Epidermal melanocyte (primary cell): ENCODE measurements at regions not wholly inside any gene's neighbourhood (a gene's known extent, or its start where the extent isn't known, plus 50 kb on each side); places are given as distances from the start of the nearest gene placed in this dataset.
"Not testable (repeated sequence)": the region's sequence is repeated elsewhere in the genome, so short reads cannot be mapped to it uniquely, and the experiment has no call there.

Experiments
- DNase-seq: peaks from one replicate; pipeline ENCODE4 v3.0.0; 2011; ENCODE audit warnings: low spot score; ENCODE audit not compliant: insufficient read length

DNA sequence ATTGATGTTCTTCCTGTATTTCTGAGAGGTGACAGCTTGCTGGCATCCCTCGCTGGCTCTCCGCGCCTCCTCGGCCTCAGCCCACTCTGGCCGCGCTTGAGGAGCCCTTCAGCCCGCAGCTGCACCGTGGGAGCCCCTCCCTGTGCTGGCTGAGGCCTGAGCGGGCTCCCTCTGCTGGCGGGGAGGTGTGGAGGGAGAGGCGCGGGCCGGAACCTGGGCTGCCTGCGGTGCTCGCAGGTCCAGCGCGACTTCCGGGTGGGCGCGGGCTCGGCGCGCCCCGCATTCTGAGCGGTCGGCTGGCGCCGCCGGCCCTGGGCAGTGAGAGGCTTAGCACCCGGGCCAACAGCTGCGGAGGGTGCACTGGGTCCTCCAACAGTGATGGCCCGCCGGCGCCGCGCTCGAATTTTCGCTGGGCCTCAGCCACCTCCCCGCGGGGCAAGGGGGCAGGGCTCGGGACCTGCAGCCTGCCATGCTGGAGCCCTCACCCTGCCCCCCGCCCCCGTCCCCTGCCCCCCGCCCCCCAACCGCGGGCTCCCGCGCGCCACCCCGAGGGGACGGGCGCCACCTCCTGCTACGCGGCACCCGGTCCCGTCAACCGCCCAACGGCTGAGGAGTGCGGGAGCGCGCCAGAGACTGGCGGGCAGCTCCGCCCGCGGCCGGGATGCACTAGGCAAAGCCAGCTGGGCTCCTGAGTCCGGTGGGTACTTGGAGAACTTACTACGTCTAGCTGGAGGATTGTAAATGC lies 1353.4 kb upstream of the CDH18 start:
- not testable (repeated sequence) for DNase-seq

DNA sequence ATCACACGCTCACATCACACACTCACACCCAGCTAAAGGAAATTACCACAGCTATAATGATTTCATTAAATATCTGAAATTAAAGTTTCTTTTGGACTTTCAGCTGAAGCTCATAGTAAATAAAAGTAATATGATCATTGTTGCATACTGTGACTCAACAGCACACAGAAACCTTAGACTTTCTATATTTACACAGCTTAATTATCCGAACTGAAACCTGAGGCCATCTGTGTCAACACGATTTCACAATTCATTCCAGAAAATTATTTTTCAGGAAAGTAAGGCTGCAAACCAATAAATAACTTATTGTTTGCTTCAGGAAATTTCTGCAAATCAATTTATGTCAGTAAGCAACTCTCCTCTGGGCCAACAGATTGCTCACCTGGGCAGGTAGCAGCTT lies 1352.2 kb upstream of the CDH18 start:
- not testable (repeated sequence) for DNase-seq

GRCh38 chr5:21336478-21336877 lies 1348.5 kb upstream of the CDH18 start:
- DNase-seq = not testable (repeated sequence)

DNA sequence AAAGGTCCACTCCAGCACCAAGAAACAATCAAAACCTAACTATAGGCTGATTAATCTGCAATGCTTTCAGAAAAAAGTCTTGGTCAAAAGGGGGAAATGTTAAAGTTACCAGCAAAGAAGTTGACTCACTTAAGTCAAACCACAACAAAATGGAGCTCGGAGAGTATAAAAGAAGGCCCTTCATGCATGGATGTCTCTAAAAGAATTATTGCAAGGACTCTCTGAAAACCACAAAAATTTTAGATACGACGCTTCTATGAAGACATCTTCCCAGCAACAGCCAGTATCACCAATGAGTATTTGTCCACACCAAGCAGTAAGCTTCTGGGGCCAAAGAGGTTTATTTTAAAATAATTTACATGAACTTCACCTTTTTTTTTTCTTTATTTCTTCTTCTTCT lies 1327.4 kb upstream of the CDH18 start:
- not testable (repeated sequence) for DNase-seq

DNA sequence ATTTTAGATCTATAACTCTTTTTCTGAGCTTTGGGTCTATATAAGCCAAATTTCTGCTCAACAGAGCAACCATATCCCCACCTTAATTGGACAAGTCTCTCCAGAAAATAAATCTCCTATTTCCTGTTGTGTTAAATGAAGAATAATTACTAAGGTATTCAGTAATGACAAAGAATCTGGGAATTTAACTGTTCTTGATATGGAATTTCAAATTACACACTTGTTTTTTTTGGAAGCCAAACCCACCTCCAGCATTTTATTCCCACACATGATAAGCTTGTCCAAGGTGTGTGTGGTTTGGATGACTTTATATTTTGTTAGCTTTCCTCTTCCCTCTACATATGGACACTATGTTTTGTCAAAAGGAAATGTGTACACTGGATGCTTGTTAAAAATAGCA lies 1313.2 kb upstream of the CDH18 start:
- not testable (repeated sequence) for DNase-seq

GRCh38 chr5:21274361-21274760 lies 1286.4 kb upstream of the CDH18 start:
- DNase-seq = not testable (repeated sequence)

DNA sequence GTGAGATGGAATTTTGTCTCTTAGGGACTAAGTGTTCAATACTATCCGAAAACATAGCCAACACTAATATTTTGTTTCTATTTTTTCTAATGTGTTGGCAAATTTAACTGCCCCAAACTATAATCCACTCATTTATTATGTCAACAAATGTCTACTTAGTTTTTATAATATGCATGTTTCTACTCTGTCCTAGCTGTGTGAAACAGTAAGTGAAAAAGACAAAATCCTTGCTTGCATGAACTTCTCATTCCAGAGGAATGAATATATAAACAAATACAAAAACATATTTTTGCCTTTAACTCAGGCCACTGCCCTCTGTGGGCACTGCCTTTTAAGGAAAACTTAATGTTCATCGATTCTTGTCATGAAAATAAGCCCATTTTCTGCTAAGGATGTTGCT lies 1275.4 kb upstream of the CDH18 start:
- no peak for DNase-seq

- no peak for DNase-seq
These were observed 1266.2 kb upstream of the CDH18 start for GRCh38 chr5:21254161-21254560.

DNA sequence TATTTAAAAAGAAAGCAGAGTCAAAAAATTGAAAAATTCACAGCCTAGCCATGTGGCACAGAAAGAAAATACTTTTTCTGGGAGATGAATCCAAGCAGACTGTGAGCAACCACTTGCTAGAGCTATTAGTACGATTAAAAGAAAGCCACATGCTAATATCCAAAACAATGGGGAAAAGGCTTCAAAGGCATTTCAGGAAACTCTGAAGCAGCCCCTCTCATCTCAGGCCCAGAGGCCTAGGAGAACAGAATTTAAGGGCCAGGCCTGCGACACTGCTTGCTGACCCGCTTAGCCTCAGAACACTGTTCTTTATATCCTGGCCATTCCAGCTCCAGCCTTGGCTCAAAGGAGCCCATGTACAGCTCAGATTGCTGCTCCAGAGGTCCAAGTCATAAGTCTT lies 1257.0 kb upstream of the CDH18 start:
- DNase-seq = no peak

- no peak for DNase-seq
These were observed 1250.8 kb upstream of the CDH18 start for GRCh38 chr5:21238786-21239185.

GRCh38 chr5:21237461-21237860 lies 1249.5 kb upstream of the CDH18 start:
- DNase-seq = no peak

- DNase-seq = no peak
These were observed 1249.0 kb upstream of the CDH18 start for GRCh38 chr5:21236971-21237427.

DNA sequence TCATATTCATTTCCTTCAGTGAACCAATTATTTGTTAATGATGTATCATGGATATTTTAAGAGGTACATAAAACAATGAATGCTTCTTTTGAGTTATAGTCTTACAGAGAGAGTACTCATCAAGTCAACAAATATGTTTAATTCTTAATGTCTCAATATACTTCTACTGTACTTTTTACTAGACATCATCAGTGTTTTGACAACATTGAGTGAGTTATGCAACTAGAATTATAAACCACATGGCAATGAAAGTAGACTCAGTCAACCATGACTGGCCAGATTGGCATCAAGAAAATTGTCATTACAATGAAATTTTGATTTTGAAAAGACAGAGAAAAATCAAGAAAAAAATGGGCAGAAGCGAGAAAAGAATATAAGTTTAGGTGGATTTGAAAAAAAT lies 1248.1 kb upstream of the CDH18 start:
- no peak for DNase-seq

DNA sequence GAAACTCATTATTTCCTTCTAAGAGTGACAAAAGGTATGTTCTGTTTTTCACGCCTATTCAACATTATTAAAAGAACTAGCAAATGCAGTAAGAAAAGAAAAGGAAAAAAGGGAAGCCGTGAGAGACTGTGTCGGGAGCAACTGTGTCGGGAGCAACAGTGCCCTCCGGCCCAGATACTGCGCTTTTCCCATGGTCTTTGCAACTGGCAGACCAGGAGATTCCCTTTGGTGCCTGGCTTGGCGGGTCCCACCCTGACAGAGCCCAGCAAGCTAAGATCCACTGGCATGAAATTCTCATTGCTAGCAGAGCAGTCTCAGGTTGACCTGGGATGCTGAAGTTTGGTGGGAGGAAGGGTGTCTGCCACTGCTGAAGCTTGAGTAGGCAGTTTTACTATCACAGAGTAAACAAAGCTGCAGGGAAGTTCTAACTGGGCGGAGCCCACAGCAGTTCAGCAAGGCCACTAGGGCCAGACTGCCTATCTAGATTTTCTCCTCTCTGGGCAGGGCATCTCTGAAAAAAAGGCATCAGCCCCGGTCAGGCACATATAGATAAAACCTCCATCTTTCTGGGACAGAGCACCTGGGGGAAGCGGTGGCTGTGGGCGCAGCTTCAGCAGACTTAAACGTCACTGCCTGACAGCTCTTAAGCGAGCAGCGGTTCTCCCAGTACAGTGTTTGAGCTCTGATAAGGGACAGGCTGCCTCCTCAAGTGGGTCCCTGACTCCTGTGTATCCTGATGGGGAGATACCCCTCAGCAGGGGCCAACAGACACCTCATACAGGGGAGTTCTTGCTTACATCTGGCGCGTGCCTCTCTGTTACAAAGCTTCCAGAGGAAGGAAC lies 1237.4 kb upstream of the CDH18 start:
- DNase-seq = no peak

GRCh38 chr5:21221616-21222015 lies 1233.6 kb upstream of the CDH18 start:
- no peak for DNase-seq

- no peak for DNase-seq
These were observed 1232.0 kb upstream of the CDH18 start for GRCh38 chr5:21219966-21220365.

DNA sequence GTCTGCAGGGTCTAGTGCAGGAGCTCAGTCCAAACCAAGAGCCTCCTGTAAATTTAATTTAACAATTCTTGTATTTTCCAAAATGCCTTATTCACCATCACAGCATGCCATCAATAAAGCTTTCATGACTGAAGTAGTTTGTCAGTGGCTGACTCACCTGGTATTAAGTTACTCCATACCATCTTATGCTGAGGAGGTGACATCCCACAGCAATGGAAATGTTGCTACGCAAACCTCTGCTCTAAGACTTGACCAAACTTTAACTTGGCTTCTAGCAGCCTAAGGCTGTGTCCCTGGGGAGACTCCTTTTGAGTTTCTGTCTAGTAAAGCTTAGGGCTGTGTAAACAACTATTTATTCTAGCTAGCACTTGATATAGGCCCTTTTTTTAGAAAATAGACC lies 1231.3 kb upstream of the CDH18 start:
- no peak for DNase-seq

DNA sequence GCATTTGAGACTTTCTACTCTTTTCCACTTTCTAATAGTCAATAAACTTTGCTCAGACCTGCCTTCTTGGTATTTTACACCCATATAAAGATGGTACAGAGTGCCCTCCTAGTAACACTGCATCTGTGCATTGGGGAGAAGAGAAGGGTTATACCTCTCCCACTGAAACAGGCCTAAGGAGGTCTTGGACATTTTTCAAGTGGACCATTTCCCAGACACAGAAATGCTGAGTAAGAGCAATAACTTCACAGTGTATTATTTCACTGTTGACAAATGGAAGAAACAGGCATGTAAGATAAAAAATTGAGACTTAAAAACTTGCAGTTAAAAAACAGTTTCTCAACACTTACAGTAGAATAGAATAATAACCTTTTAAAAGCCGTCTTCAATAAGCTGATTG lies 1224.0 kb upstream of the CDH18 start:
- no peak for DNase-seq

GRCh38 chr5:21209409-21209808 lies 1221.4 kb upstream of the CDH18 start:
- no peak for DNase-seq

DNA sequence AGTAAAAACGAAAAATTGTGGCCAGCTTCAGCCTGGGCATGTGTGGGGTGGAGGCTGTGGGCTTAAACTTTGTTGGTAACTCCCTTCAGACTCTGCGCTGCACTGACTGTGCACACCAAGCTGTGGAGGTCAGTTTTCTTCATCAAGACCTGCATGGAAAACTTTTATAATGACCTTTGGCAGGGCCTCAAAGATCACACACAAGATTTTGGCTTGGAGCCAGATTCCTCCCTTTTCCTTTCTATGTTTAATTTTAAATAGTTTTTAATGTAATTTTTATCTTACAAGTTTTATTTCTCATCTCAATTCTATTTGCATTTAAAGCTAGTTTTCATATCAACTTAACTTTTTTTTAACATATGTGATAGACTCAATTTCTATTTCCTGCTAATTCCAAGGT lies 1211.1 kb upstream of the CDH18 start:
- DNase-seq = no peak

DNA sequence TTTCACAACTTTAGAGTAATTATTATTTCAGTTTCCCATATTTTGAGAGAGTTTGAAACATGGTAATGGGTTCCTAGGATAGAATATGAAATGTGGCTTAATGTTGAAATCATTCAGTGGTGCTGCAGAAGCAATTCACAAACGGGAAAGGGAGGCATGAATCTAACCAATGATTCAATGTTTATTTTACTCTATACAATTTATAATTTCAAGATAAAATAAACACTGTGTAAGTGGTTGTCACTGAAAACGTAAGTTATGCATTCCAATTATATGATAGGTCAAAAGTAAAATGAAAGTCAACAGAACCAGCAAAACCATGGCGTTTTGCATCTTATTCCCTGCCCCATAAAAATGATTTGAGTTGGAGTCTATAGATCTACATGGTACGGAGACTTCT lies 1207.1 kb upstream of the CDH18 start:
- no peak for DNase-seq

DNA sequence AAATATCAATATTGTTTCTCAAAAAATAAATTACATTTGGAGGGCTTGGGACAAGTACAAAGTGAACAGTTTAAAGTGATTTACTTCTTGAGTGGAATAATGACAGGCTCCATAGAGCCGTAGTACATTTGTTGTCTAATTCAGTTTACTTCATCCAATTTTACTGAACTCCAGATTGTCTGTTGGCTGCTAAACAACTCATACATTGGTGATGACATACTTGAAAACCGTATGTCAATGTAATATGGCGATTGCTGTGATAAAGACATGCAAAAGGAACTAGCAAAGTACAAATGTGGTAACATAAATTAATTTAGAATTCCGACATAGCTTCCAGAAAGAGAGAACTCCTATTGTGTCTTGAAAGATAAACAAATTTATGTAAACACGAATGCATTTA lies 1197.5 kb upstream of the CDH18 start:
- DNase-seq = no peak

DNA sequence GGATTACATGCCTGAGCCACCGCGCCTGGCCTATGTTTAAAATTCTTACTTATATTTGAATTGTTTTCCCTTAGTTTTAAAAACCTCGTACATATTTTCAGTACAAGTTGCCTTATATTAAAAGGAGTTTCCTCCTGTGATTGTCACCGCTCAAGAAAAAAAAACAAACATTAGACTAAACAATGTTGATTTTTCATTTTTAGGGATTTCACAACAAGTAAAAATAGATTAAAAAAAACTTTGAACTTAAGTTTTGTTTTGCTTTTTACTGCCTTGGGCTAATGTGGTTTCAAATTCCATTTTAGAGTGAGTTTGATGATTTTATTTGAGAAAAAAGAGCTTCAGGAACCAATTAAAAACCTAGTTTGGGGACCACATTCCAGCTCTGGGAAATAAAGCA lies 1196.6 kb upstream of the CDH18 start:
- DNase-seq = no peak
